ENCODE measurements at regions not wholly inside any gene's neighbourhood (a gene's known extent, or its start where the extent isn't known, plus 50 kb on each side); places are given as distances from the start of the nearest gene placed in this dataset.
"Not testable (repeated sequence)": the region's sequence is repeated elsewhere in the genome, so short reads cannot be mapped to it uniquely, and the experiment has no call there.

DNA sequence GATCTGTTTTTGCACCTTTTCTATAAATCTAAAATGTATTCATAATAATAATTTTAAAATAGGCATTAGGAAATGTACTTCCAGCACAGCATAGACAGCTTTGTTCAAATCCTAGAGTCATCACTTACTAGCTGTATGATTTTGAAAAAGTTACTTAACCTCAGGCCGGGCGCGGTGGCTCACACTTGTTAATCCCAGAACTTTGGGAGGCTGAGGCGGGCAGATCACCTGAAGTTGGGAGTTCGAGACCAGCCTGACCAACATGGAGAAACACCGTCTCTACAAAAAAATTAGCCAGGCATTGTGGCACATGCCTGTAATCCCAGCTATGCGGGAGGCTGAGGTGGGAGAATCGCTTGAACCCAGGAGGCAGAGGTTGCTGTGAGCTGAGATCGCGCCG is 161.7 kb upstream of the UBE2E3 start:
- not testable (repeated sequence) for DNase-seq; H3K36me3 Mint-ChIP-seq; H3K27me3 Mint-ChIP-seq (ENCODE audit: low read depth in 3 of 3); H3K4me1 Mint-ChIP-seq; H3K27ac Mint-ChIP-seq; H3K4me3 Mint-ChIP-seq; H3K9me3 Mint-ChIP-seq

DNA sequence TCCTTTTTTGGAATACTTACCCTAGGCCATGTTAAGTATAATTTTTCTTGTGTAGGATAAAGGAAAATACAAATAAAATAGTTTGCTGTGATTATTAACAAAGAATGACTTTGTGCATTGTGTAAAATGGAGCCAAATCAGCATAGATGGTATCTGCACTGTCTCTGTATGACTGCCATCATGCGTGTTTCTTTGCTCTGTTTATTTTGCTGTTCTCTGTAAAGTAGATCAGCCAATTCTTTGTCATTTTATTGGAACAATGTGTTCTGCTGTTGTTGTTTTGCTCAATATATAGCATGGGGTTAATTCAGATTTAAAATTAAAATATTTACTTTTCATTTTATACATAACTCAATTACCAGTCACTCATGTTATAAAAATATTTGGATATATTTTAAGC is 181.3 kb upstream of the UBE2E3 start:
- no peak overlapping the region for H3K4me3 Mint-ChIP-seq
- no peaks in the 10 kb centered on the region for H3K4me1 Mint-ChIP-seq
- peaks cover 0 to 4% (median 0%) of the 10 kb centered on the region in 3 donors for H3K27me3 Mint-ChIP-seq (ENCODE audit: low read depth in 3 of 3)
- no peak overlapping the region for H3K27ac Mint-ChIP-seq
- peaks cover 0 to 2% (median 0%) of the 10 kb centered on the region in 6 donors for H3K9me3 Mint-ChIP-seq
- DNase-seq, result no peak
- H3K36me3 Mint-ChIP-seq, result no peaks in the 10 kb centered on the region

DNA sequence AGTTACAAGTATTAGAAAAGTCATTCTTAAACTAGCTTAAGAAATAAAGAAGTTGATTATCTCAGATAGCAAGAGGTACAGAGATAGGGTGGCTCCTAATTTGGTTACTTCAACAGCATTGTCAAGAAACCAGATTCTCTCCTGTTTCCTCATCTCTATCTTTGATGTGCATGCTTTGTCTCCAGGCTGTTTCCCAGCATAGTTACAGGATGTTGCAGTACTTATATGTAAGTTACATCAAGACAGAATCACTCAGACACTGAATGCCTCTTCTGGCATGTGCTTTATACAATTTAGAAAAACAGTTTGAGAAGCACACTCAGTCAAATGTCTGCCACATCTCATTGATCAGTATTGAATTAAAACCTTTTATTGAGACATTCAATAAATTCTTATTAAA is 189.5 kb upstream of the UBE2E3 start:
- H3K9me3 Mint-ChIP-seq, result no peaks in the 10 kb centered on the region
- peaks cover 0 to 5% (median 1%) of the 10 kb centered on the region in 3 donors for H3K27me3 Mint-ChIP-seq (ENCODE audit: low read depth in 3 of 3)
- no peak for DNase-seq
- H3K27ac Mint-ChIP-seq, result no peak overlapping the region
- no peaks in the 10 kb centered on the region for H3K36me3 Mint-ChIP-seq
- H3K4me3 Mint-ChIP-seq, result no peak overlapping the region
- H3K4me1 Mint-ChIP-seq, result no peaks in the 10 kb centered on the region

DNA sequence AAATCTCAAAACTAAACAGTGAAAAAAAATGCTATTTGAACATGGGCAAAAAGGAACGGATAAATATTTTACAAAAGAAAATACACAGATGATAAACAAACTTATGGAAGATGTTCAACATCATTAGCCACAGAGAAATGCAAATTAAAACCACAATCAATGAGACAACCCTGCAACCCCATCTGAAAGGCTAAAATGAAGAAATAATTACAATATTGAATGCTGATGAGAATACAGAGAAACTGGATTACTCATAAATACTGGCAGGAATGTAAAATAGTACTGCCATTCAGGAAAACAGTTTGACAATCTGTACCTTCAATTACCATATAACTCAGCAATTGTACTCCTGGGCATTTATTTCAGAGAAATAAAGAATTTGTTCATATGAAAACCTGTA is 193.1 kb upstream of the UBE2E3 start:
- no peaks in the 10 kb centered on the region for H3K4me1 Mint-ChIP-seq
- H3K27me3 Mint-ChIP-seq (ENCODE audit: low read depth in 3 of 3), result peaks cover 1 to 6% (median 3%) of the 10 kb centered on the region in 3 donors
- peaks cover 0 to 3% (median 0%) of the 10 kb centered on the region in 6 donors for H3K9me3 Mint-ChIP-seq
- DNase-seq, result no peak
- H3K27ac Mint-ChIP-seq, result no peak overlapping the region
- no peak overlapping the region for H3K4me3 Mint-ChIP-seq
- H3K36me3 Mint-ChIP-seq, result no peaks in the 10 kb centered on the region

DNA sequence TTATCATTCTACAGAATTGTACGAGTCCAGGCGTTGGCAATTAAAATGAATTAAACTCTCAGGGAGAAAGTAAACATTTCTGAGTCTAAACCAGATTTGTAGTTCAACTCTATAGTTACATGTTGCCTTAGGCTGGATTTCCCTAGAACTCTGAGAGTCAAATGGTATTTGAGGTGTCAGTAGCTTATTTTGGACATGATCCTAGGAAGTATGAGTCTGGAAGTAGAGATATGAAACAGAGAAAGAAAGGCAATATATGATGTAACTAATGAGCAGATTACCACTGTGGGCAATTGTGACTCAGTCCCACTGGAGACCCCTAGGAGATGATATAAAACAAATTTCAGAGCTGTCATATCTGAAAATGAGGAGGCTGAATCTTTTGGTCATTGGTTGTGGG is 199.1 kb upstream of the UBE2E3 start:
- no peaks in the 10 kb centered on the region for H3K4me1 Mint-ChIP-seq
- peaks cover 0 to 6% (median 5%) of the 10 kb centered on the region in 3 donors for H3K27me3 Mint-ChIP-seq (ENCODE audit: low read depth in 3 of 3)
- peaks cover 0 to 3% (median under 1%) of the 10 kb centered on the region in 6 donors for H3K9me3 Mint-ChIP-seq
- H3K4me3 Mint-ChIP-seq, result no peak overlapping the region
- DNase-seq, result no peak
- H3K36me3 Mint-ChIP-seq, result no peaks in the 10 kb centered on the region
- H3K27ac Mint-ChIP-seq, result no peak overlapping the region

DNA sequence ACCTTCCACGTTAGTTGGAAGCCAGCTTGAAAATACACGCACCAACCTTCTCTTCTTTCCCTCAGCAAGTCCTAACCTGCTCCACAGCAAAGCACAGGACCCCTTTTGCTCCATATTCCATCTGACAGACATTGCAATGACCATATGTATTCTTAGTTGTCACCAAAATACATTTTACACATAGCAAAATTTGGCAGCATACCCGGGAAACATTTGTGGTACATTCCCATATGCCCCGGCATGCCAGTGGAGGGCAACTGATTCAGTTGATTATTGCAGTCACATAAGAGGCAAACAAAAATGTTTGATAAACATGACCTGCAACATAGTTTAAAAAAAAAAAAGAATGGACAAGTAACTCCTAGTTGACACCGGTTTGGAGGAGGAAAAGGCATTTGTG is 202.1 kb upstream of the UBE2E3 start:
- no peaks in the 10 kb centered on the region for H3K4me1 Mint-ChIP-seq
- no peak overlapping the region for H3K4me3 Mint-ChIP-seq
- peaks cover 0 to 6% (median 2%) of the 10 kb centered on the region in 3 donors for H3K27me3 Mint-ChIP-seq (ENCODE audit: low read depth in 3 of 3)
- no peaks in the 10 kb centered on the region for H3K36me3 Mint-ChIP-seq
- H3K27ac Mint-ChIP-seq, result no peak overlapping the region
- DNase-seq, result no peak
- peaks cover 0 to 2% (median 0%) of the 10 kb centered on the region in 6 donors for H3K9me3 Mint-ChIP-seq

DNA sequence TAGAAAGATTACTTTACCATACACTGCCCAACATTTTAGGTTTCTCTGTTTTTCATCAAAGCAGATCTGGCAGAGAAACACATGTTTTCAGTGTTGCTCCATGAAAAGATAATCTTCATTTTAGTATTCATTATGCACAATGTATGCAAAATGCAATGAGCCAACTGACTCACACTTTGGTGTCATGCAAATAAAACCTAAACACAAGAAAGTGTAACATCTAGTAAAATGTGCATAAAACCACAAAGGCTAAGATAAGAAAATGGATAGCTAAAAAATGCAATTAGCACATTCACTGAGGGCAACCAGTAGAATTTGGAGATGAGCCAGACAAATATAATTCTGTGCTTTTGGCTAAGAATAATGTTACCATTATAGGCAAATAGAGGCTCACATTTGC is 203.5 kb upstream of the UBE2E3 start:
- DNase-seq, result no peak
- Mint-ChIP-seq H3K27me3 (ENCODE audit: low read depth in 3 of 3) (peaks cover 0 to 6% (median 2%) of the 10 kb centered on the region in 3 donors), H3K4me1 (no peaks in the 10 kb centered on the region), H3K36me3 (no peaks in the 10 kb centered on the region), H3K27ac (no peak overlapping the region), H3K4me3 (no peak overlapping the region), H3K9me3 (peaks cover 0 to 2% (median 0%) of the 10 kb centered on the region in 6 donors)

DNA sequence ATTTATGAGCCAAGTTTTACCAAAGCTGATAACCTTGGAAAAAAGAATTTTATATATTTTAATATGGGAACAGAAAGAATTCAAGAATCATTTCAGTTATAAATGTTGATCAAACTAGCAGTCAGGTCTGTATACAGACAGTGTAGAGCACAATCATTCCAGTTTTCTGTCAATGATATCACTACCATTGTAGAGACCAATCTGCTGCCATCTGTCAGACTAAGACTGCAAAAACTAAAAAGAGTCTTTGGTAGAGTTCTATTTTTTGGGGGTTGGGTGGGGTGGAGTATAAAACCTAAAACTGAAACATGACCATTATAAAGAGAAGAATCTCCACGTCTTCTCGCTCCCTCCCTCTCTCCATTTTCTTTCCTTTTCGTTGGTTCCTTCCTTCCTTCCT is 204.7 kb upstream of the UBE2E3 start:
- Mint-ChIP-seq H3K9me3 (peaks cover 0 to 2% (median 0%) of the 10 kb centered on the region in 6 donors), H3K27ac (no peak overlapping the region), H3K36me3 (no peaks in the 10 kb centered on the region), H3K27me3 (ENCODE audit: low read depth in 3 of 3) (peaks cover 0 to 6% (median 2%) of the 10 kb centered on the region in 3 donors), H3K4me1 (no peaks in the 10 kb centered on the region), H3K4me3 (no peak overlapping the region)
- no peak for DNase-seq

DNA sequence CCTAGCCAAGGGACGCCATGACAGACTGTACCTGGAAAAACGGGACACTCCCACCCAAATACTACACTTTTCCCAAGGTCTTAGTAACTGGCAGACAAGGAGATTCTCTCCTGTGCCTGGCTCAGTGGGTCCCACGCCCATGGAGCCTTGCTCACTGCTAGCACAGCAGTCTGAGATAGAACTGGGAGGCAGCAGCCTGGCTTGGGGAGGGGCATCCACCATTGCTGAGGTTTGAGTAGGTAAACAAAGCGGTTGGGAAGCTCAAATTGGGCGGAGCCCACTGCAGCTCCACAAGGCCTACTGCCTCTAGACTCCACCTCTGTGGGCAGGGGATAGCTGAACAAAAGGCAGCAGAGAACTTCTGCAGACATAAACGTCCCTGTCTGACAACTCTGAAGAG is 215.1 kb upstream of the UBE2E3 start:
- H3K9me3 Mint-ChIP-seq; H3K27me3 Mint-ChIP-seq (ENCODE audit: low read depth in 3 of 3); H3K36me3 Mint-ChIP-seq; DNase-seq; H3K27ac Mint-ChIP-seq; H3K4me1 Mint-ChIP-seq; H3K4me3 Mint-ChIP-seq: not testable (repeated sequence)

DNA sequence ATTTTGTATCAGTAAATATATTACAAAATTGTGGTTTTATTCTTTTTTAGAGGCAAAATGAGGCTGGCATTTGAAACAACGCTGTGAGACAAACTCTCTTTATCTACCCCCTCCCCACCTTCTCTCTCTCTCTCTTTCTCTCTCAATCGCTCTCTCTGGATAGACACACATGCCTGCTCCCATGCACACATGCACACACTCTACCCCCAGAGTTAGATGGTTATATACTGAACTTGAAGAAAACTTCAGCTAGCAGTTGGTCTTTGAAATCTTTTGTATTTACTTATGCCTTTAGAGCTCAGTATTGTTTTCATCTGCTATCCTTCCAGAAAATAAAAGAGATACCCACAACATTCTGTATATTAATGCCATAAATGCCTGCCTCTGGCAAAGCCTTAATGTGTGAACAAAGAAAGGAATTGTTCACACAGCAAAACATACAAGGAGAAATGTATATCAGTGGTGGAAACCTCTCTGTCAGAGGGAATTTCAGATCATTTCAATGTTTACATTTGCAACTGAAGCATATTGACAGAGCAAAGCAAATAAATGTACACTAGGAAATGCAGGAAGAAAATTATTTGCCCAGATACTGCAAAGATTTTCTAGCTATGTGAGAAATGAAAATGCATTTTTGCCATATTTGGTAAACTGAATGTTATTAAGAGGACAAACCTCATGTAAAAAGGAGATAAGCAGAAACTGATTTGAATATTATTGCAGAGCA is 217.0 kb upstream of the UBE2E3 start:
- Mint-ChIP-seq H3K36me3 (no peaks in the 10 kb centered on the region), H3K4me3 (no peak overlapping the region), H3K27ac (no peak overlapping the region), H3K27me3 (ENCODE audit: low read depth in 3 of 3) (peaks cover 0 to 1% (median 0%) of the 10 kb centered on the region in 3 donors), H3K9me3 (peaks cover 0 to 4% (median 0%) of the 10 kb centered on the region in 6 donors), H3K4me1 (no peaks in the 10 kb centered on the region)
- no peak for DNase-seq

DNA sequence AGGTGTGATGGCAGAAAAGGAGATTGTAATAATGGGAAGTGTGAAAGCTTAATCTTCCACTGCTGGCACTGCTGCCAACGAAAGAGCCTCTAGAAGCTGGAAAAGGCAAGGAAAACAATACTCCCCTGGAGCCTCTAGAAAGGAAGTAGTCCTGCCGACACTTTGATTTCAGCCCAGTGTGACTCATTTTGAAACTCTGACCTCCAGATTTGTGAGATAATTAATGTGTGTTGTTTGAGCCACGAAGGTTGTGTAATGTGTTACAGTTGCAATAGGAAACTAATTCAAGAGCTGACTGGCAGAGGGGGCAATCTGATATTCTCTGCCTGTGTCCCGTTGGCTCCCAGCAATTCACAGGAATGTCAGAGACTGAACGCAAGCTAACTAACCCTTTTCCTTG is 219.2 kb upstream of the UBE2E3 start:
- no peaks in the 10 kb centered on the region for H3K36me3 Mint-ChIP-seq

DNA sequence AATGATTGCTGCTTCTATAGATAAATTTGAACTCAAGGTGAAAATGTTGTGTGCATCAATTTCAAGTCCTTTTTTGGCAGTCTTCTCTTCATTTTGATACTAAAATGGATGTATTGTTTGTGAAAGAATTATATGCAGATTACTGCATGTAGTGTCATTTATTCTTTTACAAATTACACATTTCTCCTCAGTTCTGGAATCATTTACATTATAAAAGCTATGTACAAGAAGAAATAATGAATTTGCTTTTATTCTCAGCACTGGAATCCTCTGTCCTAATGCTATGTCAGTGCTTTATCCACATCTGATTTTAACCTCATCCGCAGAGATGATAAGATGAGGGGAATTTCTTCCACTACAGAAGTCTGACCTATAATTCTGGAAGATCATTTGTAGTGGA is 220.8 kb upstream of the UBE2E3 start:
- Mint-ChIP-seq H3K9me3 (peaks cover 0 to 2% (median 0%) of the 10 kb centered on the region in 6 donors), H3K27me3 (ENCODE audit: low read depth in 3 of 3) (peaks cover 0 to 2% (median 0%) of the 10 kb centered on the region in 3 donors), H3K4me1 (no peaks in the 10 kb centered on the region), H3K36me3 (no peaks in the 10 kb centered on the region), H3K4me3 (no peak overlapping the region), H3K27ac (no peak overlapping the region)
- DNase-seq, result no peak

More for the DNA sequence above, 219.2 kb upstream of the UBE2E3 start:
- DNase-seq, result no peak
- Mint-ChIP-seq H3K27ac (no peak overlapping the region), H3K4me1 (no peaks in the 10 kb centered on the region), H3K9me3 (peaks cover 0 to 2% (median 0%) of the 10 kb centered on the region in 6 donors), H3K4me3 (no peak overlapping the region), H3K27me3 (ENCODE audit: low read depth in 3 of 3) (peaks cover 0 to 2% (median 0%) of the 10 kb centered on the region in 3 donors)

DNA sequence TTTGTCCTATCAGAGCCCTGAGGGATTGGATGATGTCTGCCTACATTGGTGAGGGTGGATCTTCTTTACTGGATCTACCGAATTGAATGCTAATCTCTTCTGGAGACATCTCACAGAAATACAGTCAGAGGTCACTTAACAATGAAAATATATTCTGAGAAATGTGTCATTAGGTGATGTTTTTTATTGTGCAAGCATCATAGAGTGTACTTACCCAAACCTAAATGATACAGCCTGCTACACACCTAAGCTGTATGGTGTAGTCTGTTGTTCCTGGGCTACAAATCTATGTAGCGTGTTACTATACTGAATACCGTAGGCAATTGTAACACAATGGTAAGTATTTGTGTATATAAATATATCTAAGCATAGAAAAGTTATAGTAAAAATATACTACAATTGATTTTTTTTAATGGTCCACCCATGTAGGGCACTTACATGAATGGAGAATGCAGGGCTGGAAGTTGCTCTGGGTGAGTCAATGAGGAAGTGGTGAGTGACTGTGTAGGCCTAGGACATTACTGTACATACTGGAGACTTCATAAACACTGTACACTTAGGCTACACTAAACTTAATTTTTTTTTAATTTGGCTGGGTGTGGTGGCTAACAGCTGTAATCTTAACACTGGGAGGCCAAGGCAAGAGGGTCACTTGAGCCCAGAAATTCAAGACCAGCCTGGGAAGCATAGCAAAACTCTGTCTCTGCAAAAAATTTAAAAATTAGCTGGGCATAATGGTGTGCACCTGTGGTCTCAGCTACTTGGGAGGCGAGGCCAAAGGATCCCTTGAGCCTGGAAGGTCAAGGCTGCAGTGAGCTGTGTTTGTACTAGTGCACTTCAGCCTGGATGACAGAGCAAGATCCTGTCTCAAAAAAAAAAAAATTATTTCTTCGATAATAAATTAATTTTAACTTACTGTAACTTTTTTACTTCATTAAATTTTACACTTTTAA is 226.3 kb upstream of the UBE2E3 start:
- Mint-ChIP-seq H3K4me1 (no peaks in the 10 kb centered on the region), H3K27me3 (ENCODE audit: low read depth in 3 of 3) (peaks cover 0 to 4% (median 0%) of the 10 kb centered on the region in 3 donors), H3K4me3 (no peak overlapping the region), H3K36me3 (no peaks in the 10 kb centered on the region), H3K27ac (no peak overlapping the region), H3K9me3 (no peaks in the 10 kb centered on the region)
- DNase-seq, result no peak

DNA sequence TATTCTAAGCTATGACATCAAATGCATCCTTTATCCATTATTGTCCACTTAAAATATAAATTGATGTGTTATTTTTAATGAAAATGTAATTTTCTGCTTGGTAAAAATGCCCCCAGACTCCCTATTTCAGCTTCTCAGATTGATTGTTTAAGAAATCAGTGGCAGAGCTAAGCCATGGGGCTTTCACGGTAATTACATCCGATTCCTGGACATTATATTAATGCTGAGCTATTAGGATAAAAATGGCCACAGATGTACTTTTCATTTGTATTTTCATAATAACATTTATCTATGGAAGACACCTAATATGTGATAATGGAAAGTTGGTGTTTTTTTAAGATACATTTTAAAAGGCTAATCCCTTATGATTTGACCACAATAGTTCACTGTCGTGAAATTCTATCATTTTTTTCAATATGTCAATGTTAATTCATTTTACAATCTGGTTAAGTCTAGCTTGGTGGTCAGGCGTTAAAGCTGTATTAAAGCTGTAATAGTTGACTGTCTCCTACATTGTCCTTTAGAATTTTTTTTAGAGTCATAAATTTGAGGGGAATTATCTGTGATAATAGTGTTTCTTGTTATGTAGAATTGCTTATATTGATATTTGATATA is 229.0 kb upstream of the UBE2E3 start:
- Mint-ChIP-seq H3K4me1 (no peaks in the 10 kb centered on the region), H3K4me3 (no peak overlapping the region), H3K27me3 (ENCODE audit: low read depth in 3 of 3) (peaks cover 0 to 2% (median 0%) of the 10 kb centered on the region in 3 donors), H3K27ac (no peak overlapping the region), H3K36me3 (no peaks in the 10 kb centered on the region), H3K9me3 (no peaks in the 10 kb centered on the region)
- no peak for DNase-seq
